Skeletal muscle tissue (tissue), 3 donors: ENCODE measurements at regions not wholly inside any gene's neighbourhood (a gene's known extent, or its start where the extent isn't known, plus 50 kb on each side); places are given as distances from the start of the nearest gene placed in this dataset.

Source experiments
- H3K27ac ChIP-seq: one replicate; pipeline ENCODE4 v1.7.0; 2013; ENCODE audit warnings: mild to moderate bottlenecking, low read depth, low read length, inconsistent platforms
- H3K27me3 ChIP-seq, 3 donors: one replicate each; pipeline ENCODE4 v1.7.0; 2013; ENCODE audit warnings: low read length in 3 of 3; ENCODE audit not compliant: control insufficient read depth in 3 of 3, insufficient read depth in 3 of 3
- H3K36me3 ChIP-seq, 3 donors: one replicate each; pipeline ENCODE4 v1.7.0; 2013; ENCODE audit warnings: low read length in 3 of 3; ENCODE audit not compliant: control insufficient read depth in 3 of 3, insufficient read depth in 3 of 3
- H3K4me1 ChIP-seq, 3 donors: one replicate each; pipeline ENCODE4 v1.7.0; 2013; ENCODE audit warnings: low read length in 3 of 3, mild to moderate bottlenecking in 3 of 3; ENCODE audit not compliant: control insufficient read depth in 3 of 3, insufficient read depth in 3 of 3
- H3K4me3 ChIP-seq, 3 donors: one replicate each; pipeline ENCODE4 v1.7.0; 2013; ENCODE audit warnings: low read length in 3 of 3
- H3K9ac ChIP-seq, 3 donors: one replicate each; pipeline ENCODE4 v1.7.0; 2013; ENCODE audit warnings: low read length in 3 of 3, mild to moderate bottlenecking in 3 of 3, moderate library complexity in 2 of 3, low read depth in 1 of 3
- H3K9me3 ChIP-seq, 3 donors: one replicate each; pipeline ENCODE4 v1.7.0; 2013; ENCODE audit warnings: low read length in 3 of 3; ENCODE audit not compliant: control insufficient read depth in 3 of 3
- donor health status: Osteomylitis.

DNA sequence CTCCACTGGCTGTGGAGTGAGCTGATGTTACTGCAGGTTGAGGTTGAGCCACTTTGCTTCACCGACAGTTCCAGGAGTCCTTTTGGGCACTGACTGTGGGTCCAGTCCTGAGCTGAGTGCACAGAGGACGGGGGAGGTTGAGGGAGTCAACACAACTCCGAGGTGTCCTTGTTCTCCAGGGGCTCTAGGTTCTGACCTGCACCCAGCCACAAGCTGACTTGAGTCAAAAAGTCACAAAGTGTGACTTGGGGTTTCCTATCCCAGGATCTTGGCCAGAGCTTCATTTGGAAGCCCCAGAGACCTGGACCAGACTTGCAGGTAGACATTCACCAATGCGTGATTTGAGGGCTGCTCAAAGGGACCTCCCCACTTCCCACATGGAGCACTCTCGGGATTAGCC lies 95.0 kb downstream of the FAM43A start:
- Histone ChIP-seq H3K27ac (no peak overlapping the region), H3K9me3 (no peaks in the 10 kb centered on the region), H3K36me3 (no peaks in the 10 kb centered on the region), H3K4me3 (no peak overlapping the region), H3K27me3 (no peaks in the 10 kb centered on the region), H3K4me1 (peaks cover 0 to 10% (median 4%) of the 10 kb centered on the region in 3 donors), H3K9ac (no peak overlapping the region)

GRCh38 chr3:194781617-194782016 lies 95.9 kb downstream of the FAM43A start:
- no peaks in the 10 kb centered on the region for H3K9me3 ChIP-seq
- H3K36me3 ChIP-seq, result no peaks in the 10 kb centered on the region
- no peak overlapping the region for H3K27ac ChIP-seq
- H3K9ac ChIP-seq, result no peak overlapping the region
- peaks cover 0 to 9% (median 4%) of the 10 kb centered on the region in 3 donors for H3K4me1 ChIP-seq
- H3K27me3 ChIP-seq, result no peaks in the 10 kb centered on the region
- no peak overlapping the region for H3K4me3 ChIP-seq

DNA sequence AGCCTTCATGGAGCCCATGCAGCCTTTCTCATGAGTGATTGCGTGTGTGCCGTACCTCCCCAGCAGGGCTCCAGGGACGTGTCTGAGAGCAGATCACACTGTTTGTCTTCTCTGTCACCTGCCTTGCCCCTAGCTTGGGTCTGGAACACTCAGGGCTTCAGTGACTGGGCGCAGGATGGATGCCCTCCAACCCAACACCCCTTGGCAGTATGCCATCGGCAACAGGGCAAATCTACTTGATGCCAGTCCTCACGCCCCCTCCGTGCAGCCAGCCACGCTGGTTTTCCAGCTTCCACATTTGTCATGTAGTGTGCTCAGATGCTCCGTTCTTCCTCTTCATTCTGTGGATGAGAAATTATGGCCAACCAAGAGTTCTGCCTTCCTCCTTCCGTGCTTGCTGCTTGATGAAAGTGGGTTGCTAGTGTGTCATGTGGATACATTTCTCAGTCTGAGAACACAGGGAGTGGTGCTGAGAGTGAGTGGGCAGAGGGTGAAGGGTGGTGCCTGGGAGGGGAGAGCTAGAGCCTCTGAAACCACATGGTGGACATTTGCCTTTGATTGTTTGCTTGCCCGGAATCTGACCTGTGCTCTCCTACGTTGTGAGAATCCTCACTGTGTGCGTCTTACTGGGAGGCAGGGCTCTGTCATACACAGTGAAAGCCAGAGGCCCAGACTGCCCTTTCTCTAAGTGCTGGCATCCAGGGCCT lies 97.2 kb downstream of the FAM43A start:
- no peak overlapping the region for H3K4me3 ChIP-seq
- peaks cover 0 to 9% (median 4%) of the 10 kb centered on the region in 3 donors for H3K4me1 ChIP-seq
- no peaks in the 10 kb centered on the region for H3K36me3 ChIP-seq
- H3K27me3 ChIP-seq, result no peaks in the 10 kb centered on the region
- no peak overlapping the region for H3K9ac ChIP-seq
- H3K9me3 ChIP-seq, result no peaks in the 10 kb centered on the region
- H3K27ac ChIP-seq, result no peak overlapping the region

DNA sequence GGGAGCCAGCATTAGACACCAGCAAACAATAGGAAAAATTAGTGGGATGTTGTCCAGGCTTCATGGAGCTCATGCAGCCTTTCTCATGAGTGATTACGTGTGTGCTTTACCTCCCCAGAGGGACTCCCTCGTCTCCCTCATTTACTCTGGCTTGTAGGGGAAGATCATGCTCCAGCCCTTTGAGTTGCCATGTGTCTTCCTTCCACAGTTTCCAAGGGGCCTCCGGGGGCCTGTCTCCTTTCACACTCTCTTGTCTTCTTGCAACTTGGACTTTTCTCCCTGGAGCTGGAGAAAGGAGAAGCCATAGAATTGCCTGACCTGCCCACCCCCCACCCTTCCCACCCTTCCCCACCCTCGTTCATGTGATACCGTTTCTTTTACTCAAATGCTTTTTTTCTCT lies 98.7 kb downstream of the FAM43A start:
- no peak overlapping the region for H3K27ac ChIP-seq
- H3K9ac ChIP-seq, result no peak overlapping the region

GRCh38 chr3:194785315-194785714 lies 99.6 kb downstream of the FAM43A start:
- Histone ChIP-seq H3K36me3 (no peaks in the 10 kb centered on the region), H3K9ac (no peak overlapping the region), H3K4me1 (peaks cover 0 to under 1% (median 0%) of the 10 kb centered on the region in 3 donors), H3K9me3 (no peaks in the 10 kb centered on the region), H3K4me3 (no peak overlapping the region), H3K27me3 (no peaks in the 10 kb centered on the region), H3K27ac (no peak overlapping the region)

More for the DNA sequence above, 98.7 kb downstream of the FAM43A start:
- H3K4me1 ChIP-seq, result peaks cover 0 to 9% (median 4%) of the 10 kb centered on the region in 3 donors
- no peak overlapping the region for H3K4me3 ChIP-seq
- H3K27me3 ChIP-seq, result no peaks in the 10 kb centered on the region
- H3K36me3 ChIP-seq, result no peaks in the 10 kb centered on the region
- no peaks in the 10 kb centered on the region for H3K9me3 ChIP-seq

- Histone ChIP-seq H3K9me3 (no peaks in the 10 kb centered on the region), H3K27ac (no peak overlapping the region), H3K9ac (no peak overlapping the region), H3K4me1 (no peaks in the 10 kb centered on the region), H3K36me3 (no peaks in the 10 kb centered on the region), H3K27me3 (no peaks in the 10 kb centered on the region), H3K4me3 (no peak overlapping the region)
Measured at GRCh38 chr3:194787072-194787471, 101.4 kb downstream of the FAM43A start.

DNA sequence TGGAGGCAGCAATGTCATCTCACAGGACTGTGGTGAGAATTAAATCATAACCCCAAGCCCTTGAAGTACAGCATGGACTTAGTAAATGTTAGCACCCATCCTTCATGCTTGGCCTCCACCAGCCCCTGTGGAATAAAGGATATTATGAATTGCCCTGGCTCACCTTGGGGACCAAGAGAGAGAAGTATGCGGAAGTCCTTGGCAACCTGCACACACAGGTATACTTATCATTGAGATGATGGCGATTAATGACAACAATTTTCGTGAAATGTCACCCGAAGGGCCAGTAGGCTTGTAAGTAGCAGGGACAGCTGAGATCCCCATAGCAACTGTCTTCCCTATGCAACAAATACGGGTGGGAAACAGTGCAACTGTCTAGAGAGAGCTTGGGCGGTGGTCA lies 102.0 kb downstream of the FAM43A start:
- no peak overlapping the region for H3K27ac ChIP-seq
- no peak overlapping the region for H3K9ac ChIP-seq
- no peaks in the 10 kb centered on the region for H3K27me3 ChIP-seq
- no peak overlapping the region for H3K4me3 ChIP-seq
- no peaks in the 10 kb centered on the region for H3K9me3 ChIP-seq
- H3K36me3 ChIP-seq, result no peaks in the 10 kb centered on the region
- no peaks in the 10 kb centered on the region for H3K4me1 ChIP-seq

GRCh38 chr3:194792368-194792767 lies 106.7 kb downstream of the FAM43A start:
- H3K4me3 ChIP-seq, result no peak overlapping the region
- H3K9me3 ChIP-seq, result peaks cover 0 to 2% (median 0%) of the 10 kb centered on the region in 3 donors
- H3K36me3 ChIP-seq, result no peaks in the 10 kb centered on the region
- H3K27ac ChIP-seq, result no peak overlapping the region
- H3K9ac ChIP-seq, result no peak overlapping the region
- no peaks in the 10 kb centered on the region for H3K4me1 ChIP-seq
- no peaks in the 10 kb centered on the region for H3K27me3 ChIP-seq

DNA sequence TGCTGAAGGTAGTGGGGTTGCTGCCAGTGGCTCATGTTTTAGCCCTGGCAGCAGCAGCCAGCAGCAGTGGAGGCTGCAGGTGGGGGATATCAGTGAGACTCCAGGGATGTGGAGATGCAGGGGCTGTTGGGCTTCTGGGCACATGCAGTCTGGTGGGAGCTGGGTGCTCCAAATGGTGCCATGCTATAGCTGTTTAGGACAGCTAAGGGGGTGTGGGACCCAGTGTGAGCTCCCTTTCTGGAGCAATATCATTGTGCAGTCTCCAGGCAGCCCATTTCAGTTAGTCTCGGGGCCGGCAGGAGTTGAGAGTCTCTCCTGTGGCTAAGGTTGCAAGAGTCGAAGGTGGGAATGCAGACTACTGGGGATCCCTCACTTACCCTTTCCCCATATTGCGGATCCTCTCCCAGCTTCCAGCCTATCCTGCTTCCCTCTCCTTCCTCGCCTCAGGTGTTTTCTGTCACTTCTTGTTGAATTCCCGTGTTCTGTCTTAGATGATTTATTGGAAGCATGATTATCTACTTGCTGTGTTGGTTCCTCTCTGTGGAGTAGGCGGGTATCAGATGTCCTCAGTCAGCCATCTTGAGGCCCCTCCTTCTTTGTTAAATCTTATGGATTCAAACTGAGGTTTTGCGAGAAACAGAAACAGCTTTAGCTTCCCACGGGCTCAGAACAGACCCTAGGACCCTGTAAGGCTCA lies 112.0 kb downstream of the FAM43A start:
- H3K4me3 ChIP-seq, result no peak overlapping the region
- H3K9ac ChIP-seq, result no peak overlapping the region
- no peaks in the 10 kb centered on the region for H3K36me3 ChIP-seq
- no peak overlapping the region for H3K27ac ChIP-seq
- no peaks in the 10 kb centered on the region for H3K27me3 ChIP-seq
- H3K4me1 ChIP-seq, result peaks cover 0 to 12% (median 4%) of the 10 kb centered on the region in 3 donors
- peaks cover 0 to 2% (median 0%) of the 10 kb centered on the region in 3 donors for H3K9me3 ChIP-seq

DNA sequence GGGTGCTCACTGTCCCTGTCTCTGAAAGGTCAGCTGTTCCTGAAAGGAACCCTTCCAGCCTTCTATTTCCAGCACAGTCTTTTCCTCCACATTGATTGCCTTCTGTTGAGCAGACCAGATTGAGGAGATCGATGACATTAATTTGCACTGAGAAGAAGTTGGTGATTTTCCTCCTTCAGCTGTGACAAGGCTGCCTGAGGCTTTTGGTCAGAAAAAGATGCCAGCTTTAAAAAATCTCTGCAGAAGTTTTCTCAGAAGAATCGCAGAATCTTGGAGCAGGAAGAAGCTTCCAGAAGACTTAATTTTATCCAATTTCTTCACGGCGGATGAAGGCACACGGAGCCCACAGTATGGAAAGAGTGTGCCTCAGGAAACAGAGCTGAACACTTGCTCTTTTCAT lies 112.8 kb downstream of the FAM43A start:
- no peaks in the 10 kb centered on the region for H3K36me3 ChIP-seq
- peaks cover 0 to 2% (median 0%) of the 10 kb centered on the region in 3 donors for H3K9me3 ChIP-seq
- no peaks in the 10 kb centered on the region for H3K27me3 ChIP-seq
- no peak overlapping the region for H3K9ac ChIP-seq
- no peak overlapping the region for H3K4me3 ChIP-seq
- no peak overlapping the region for H3K27ac ChIP-seq
- peaks cover 0 to 12% (median 4%) of the 10 kb centered on the region in 3 donors for H3K4me1 ChIP-seq
